SJSA1 (cell line): ENCODE measurements at regions not wholly inside any gene's neighbourhood (a gene's known extent, or its start where the extent isn't known, plus 50 kb on each side); places are given as distances from the start of the nearest gene placed in this dataset.
"Not testable (repeated sequence)": the region's sequence is repeated elsewhere in the genome, so short reads cannot be mapped to it uniquely, and the experiment has no call there.

ENCODE experiments used
- DNase-seq, 2 experiments: peaks; one replicate each; pipeline ENCODE4 v3.0.0-alpha.2; 2015 to 2020; ENCODE audit warnings: low spot score in 2 of 2, low read depth in 1 of 2
- H3K27ac ChIP-seq: fragments of 250-450 bp; sonication (Bioruptor Pico); 2 replicates; pipeline ENCODE4 v1.5.1; 2020; ENCODE audit warnings: mild to moderate bottlenecking, moderate library complexity
- H3K27me3 ChIP-seq: fragments of 250-450 bp; sonication (Bioruptor Pico); replicated peaks from 2 replicates; pipeline ENCODE4 v1.5.1; 2020; ENCODE audit warnings: mild to moderate bottlenecking, moderate library complexity
- H3K36me3 ChIP-seq: fragments of 250-450 bp; sonication (Bioruptor Pico); 2 replicates; pipeline ENCODE4 v1.5.1; 2020; ENCODE audit warnings: mild to moderate bottlenecking
- H3K4me1 ChIP-seq: fragments of 250-450 bp; sonication (Bioruptor Pico); replicated peaks from 2 replicates; pipeline ENCODE4 v1.6.1; 2021; ENCODE audit warnings: mild to moderate bottlenecking
- H3K4me3 ChIP-seq: fragments of 250-450 bp; sonication (Bioruptor Pico); 2 replicates; pipeline ENCODE4 v1.5.1; 2020; ENCODE audit warnings: mild to moderate bottlenecking
- H3K9me3 ChIP-seq: fragments of 250-450 bp; sonication (Bioruptor Pico); replicated peaks from 2 replicates; pipeline ENCODE4 v1.5.1; 2020; ENCODE audit warnings: mild to moderate bottlenecking

DNA sequence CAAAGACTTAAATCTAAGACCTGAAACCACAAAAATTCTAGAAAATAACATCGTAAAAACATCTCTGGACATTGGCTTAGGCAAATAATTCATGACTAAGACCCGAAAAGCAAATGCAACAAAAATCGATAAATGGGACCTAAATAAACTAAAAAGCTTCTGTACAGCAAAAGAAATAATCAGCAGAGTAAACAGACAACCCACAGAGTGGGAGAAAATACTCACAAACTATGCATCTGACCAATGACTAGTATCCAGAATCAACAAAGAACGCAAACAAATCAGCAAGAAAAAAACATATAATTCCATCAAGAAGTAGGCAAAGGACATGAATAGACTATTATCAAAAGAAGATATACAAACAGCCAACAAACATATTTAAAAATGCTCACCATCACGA lies 749.4 kb downstream of the PLOD2 start:
- no peak overlapping the region for H3K4me3 ChIP-seq
- DNase-seq, result no peak
- H3K27ac ChIP-seq, result no peak overlapping the region
- no peaks in the 10 kb centered on the region for H3K27me3 ChIP-seq
- H3K36me3 ChIP-seq, result no peaks in the 10 kb centered on the region
- no peaks in the 10 kb centered on the region for H3K4me1 ChIP-seq
- H3K9me3 ChIP-seq, result no peaks in the 10 kb centered on the region

DNA sequence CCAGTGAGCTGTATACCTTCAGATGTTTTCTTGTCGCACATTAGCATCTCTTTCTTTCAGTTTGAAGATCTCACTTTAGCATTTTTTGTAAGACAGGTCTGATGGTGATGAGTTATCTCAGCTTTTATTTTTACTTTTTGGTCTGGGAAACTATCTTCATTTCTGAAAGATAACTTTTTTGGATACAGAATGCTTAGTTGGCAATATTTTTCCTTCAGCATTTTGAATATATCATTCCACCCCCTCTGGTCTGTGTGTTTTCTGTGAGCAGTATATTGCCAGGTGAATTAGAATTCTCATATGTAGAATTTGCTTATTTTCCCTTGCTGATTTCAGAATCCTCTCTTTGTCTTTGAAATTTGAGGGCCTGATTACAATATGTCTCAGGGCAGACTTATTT lies 743.3 kb downstream of the PLOD2 start:
- H3K4me3 ChIP-seq, result no peak overlapping the region
- no peaks in the 10 kb centered on the region for H3K27me3 ChIP-seq
- H3K27ac ChIP-seq, result no peak overlapping the region
- no peaks in the 10 kb centered on the region for H3K9me3 ChIP-seq
- H3K4me1 ChIP-seq, result no peaks in the 10 kb centered on the region
- H3K36me3 ChIP-seq, result no peaks in the 10 kb centered on the region
- no peak for DNase-seq

- H3K4me3 ChIP-seq, result no peak overlapping the region
- no peaks in the 10 kb centered on the region for H3K4me1 ChIP-seq
- H3K9me3 ChIP-seq, result no peaks in the 10 kb centered on the region
- no peak for DNase-seq
- no peak overlapping the region for H3K27ac ChIP-seq
- no peaks in the 10 kb centered on the region for H3K27me3 ChIP-seq
- H3K36me3 ChIP-seq, result no peaks in the 10 kb centered on the region
These were observed 738.4 kb downstream of the PLOD2 start for GRCh38 chr3:145422556-145422955.

DNA sequence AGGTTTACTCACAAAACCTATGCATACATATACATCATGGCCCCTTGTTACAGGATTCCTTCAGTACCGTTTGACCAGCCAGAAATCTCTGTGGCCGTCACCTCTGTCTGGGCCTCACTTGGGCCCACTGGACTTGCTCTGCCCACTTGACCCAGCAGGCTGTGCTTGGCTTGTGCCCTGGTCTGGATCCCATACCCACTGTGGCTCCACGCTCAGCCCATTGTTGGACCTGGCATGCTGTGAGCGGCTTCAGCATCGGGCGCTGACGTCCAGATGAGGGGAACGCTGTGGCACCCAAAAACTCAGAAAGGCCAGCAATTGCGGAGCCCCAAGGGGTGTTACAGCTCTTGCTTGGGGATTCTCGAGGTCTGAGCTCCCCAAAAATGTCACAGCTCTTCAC lies 733.6 kb downstream of the PLOD2 start:
- no peaks in the 10 kb centered on the region for H3K27me3 ChIP-seq
- H3K4me1 ChIP-seq, result no peaks in the 10 kb centered on the region
- DNase-seq, result no peak
- no peak overlapping the region for H3K27ac ChIP-seq
- no peaks in the 10 kb centered on the region for H3K9me3 ChIP-seq
- H3K4me3 ChIP-seq, result no peak overlapping the region
- H3K36me3 ChIP-seq, result no peaks in the 10 kb centered on the region

- H3K36me3 ChIP-seq, result no peaks in the 10 kb centered on the region
- H3K27me3 ChIP-seq, result no peaks in the 10 kb centered on the region
- no peak overlapping the region for H3K27ac ChIP-seq
- no peak for DNase-seq
- no peaks in the 10 kb centered on the region for H3K4me1 ChIP-seq
- H3K4me3 ChIP-seq, result no peak overlapping the region
- H3K9me3 ChIP-seq, result no peaks in the 10 kb centered on the region
These were observed 731.4 kb downstream of the PLOD2 start for GRCh38 chr3:145429546-145429945.

- Histone ChIP-seq H3K36me3 (no peaks in the 10 kb centered on the region), H3K4me3 (no peak overlapping the region), H3K27ac (no peak overlapping the region), H3K27me3 (no peaks in the 10 kb centered on the region), H3K9me3 (no peaks in the 10 kb centered on the region), H3K4me1 (no peaks in the 10 kb centered on the region)
- no peak for DNase-seq
These were observed 712.5 kb downstream of the PLOD2 start for GRCh38 chr3:145448436-145448835.

DNA sequence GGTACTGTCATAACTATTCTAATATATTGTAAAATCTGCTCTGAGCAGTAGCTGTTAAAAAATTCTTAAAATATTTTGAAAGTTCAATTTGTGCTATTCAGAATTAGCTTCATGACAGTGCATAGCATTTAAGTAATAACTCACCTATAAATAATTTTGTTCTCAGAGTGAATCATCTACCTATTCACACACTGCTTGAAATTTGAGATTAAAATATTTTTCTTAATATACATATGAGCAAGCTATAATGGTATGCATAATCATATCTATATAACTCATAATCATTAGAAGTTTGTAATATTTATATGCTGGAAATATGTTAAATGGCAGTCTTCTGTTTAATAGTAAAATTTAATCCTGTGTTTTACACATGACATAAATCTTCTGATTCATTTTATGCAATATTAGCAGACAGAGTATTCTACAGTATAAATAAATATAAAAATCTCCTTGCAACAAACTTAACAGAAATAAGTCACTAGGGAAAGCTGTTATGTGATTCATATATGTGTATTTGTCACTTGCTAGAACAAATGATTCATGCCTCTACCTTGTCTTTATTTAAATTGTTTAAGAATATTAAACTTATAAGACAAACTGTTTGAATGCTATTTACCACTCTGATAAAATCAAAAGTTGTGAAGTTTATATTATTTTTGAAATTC lies 710.8 kb downstream of the PLOD2 start:
- no peak for DNase-seq
- Histone ChIP-seq H3K9me3 (no peaks in the 10 kb centered on the region), H3K36me3 (no peaks in the 10 kb centered on the region), H3K27ac (no peak overlapping the region), H3K27me3 (no peaks in the 10 kb centered on the region), H3K4me3 (no peak overlapping the region), H3K4me1 (no peaks in the 10 kb centered on the region)

DNA sequence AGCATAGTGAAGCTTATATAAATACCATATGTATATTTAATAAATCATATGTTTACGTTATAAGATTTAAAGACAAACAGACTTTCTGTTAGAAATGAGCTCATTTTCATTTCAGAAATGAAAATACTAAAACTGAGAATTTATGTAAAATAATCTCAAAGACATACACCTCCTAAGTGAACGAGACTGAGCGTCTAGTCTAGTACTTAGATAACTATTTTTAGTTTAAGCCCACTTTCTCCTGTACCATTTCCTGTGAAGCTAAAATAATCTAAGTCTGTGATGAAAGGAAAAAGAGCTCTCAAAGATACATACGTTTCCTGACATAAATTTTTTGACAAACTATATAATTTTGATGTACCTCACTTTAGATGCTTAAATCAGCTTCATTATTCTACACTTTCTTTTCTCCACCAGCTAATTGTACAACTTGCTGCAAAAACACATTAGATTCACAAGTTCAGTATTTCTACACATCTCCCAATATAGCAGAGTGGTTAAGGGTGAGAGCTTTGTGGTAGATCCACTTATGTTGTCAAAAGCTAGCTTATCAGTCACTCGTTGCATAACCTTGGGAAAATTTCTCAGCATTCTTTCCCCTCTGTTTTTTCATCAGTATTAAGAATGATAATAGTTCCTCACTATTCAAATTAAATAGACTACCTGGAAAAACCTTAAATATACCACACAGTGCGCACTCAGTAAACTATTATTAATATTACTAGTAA lies 703.0 kb downstream of the PLOD2 start:
- Histone ChIP-seq H3K9me3 (no peaks in the 10 kb centered on the region), H3K4me3 (no peak overlapping the region), H3K4me1 (no peaks in the 10 kb centered on the region), H3K27me3 (no peaks in the 10 kb centered on the region), H3K36me3 (no peaks in the 10 kb centered on the region), H3K27ac (no peak overlapping the region)
- DNase-seq, result no peak

DNA sequence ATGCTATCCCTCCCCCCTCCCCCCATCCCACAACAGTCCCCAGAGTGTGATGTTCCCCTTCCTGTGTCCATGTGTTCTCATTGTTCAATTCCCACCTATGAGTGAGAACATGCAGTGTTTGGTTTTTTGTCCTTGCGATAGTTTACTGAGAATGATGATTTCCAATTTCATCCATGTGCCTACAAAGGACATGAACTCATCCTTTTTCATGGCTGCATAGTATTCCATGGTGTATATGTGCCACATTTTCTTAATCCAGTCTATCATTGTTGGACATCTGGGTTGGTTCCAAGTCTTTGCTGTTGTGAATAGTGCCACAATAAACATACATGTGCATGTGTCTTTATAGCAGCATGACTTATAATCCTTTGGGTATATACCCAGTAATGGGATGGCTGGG lies 701.3 kb downstream of the PLOD2 start:
- not testable (repeated sequence) for H3K27me3 ChIP-seq, H3K36me3 ChIP-seq, H3K4me3 ChIP-seq, H3K4me1 ChIP-seq, DNase-seq, H3K27ac ChIP-seq, H3K9me3 ChIP-seq

DNA sequence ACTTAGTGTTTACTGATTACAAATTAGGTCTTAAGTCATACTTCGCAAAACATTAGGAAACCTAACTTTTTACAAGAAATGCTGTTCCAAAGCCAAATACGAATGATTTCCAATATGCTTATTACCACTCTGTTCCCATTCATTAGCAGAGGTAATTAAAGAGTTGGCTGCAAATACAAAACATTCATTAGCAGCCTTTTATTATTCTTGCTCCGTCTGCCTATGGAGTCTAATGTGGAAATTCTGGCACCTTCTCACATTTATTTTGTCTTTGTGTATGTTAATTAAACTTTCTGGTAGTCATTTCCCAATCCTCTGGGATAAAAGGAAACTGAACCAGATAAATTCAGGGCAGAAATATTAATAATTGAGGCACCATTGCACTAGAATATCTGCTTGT lies 689.0 kb downstream of the PLOD2 start:
- Histone ChIP-seq H3K4me1 (no peaks in the 10 kb centered on the region), H3K27ac (no peak overlapping the region), H3K9me3 (no peaks in the 10 kb centered on the region), H3K27me3 (no peaks in the 10 kb centered on the region), H3K4me3 (no peak overlapping the region), H3K36me3 (no peaks in the 10 kb centered on the region)
- no peak for DNase-seq

DNA sequence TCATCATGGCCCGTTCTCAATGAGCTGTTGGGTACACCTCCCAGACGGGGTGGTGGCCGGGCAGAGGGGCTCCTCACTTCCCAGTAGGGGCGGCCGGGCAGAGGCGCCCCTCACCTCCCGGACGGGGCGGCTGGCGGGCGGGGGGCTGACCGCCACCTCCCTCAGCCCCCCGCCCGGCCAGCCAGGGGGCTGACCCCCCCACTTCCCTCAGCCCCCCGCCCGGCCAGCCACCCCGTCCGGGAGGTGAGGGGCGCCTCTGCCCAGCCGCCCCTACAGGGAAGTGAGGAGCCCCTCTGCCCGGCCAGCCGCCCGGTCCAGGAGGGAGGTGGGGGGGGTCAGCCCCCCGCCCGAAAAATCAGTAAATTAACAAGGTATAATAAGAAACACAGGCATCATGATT lies 678.2 kb downstream of the PLOD2 start:
- H3K36me3 ChIP-seq, DNase-seq, H3K27me3 ChIP-seq, H3K27ac ChIP-seq, H3K9me3 ChIP-seq, H3K4me3 ChIP-seq, H3K4me1 ChIP-seq: not testable (repeated sequence)

DNA sequence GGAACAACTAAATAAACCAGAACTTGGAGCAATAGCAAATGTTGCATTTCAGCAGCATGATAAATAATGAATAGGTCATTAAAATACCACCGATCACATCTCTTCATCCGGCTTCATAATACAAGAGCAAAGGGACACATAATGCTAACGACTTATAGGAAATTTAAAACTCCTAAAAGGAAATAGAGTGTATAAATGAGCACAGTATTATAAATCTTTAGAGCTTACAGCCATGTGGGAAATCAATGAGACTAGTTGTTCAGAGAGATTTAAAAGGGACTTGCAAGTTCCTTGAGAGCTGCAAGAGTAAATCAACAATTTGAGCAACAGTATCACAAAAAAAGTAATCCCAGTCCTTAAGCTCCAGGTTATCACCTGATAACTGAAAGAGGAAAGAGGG lies 677.0 kb downstream of the PLOD2 start:
- DNase-seq, result no peak
- H3K4me3 ChIP-seq, result no peak overlapping the region
- H3K4me1 ChIP-seq, result no peaks in the 10 kb centered on the region
- H3K36me3 ChIP-seq, result no peaks in the 10 kb centered on the region
- H3K9me3 ChIP-seq, result no peaks in the 10 kb centered on the region
- H3K27me3 ChIP-seq, result no peaks in the 10 kb centered on the region
- no peak overlapping the region for H3K27ac ChIP-seq

DNA sequence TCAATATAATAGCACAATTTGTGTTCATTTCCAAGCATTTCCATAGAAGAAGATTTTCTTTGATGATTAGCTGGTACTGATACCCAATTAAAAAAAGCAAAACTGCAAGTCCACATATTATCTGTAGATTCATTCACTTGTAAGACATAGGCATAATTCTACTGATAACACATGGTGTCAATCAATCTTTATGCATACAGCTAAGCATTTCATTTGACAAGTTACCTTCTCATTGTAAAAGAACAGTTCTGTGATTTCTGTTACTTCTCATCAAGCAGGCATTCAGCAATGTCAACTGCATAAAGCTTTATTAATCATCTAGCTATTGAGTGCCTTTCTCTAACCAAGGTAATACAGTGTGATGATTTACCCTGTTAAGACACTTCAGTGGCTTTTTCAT lies 672.0 kb downstream of the PLOD2 start:
- H3K4me3 ChIP-seq, result no peak overlapping the region
- no peaks in the 10 kb centered on the region for H3K9me3 ChIP-seq
- H3K27me3 ChIP-seq, result no peaks in the 10 kb centered on the region
- H3K27ac ChIP-seq, result no peak overlapping the region
- no peaks in the 10 kb centered on the region for H3K4me1 ChIP-seq
- DNase-seq, result no peak
- no peaks in the 10 kb centered on the region for H3K36me3 ChIP-seq

DNA sequence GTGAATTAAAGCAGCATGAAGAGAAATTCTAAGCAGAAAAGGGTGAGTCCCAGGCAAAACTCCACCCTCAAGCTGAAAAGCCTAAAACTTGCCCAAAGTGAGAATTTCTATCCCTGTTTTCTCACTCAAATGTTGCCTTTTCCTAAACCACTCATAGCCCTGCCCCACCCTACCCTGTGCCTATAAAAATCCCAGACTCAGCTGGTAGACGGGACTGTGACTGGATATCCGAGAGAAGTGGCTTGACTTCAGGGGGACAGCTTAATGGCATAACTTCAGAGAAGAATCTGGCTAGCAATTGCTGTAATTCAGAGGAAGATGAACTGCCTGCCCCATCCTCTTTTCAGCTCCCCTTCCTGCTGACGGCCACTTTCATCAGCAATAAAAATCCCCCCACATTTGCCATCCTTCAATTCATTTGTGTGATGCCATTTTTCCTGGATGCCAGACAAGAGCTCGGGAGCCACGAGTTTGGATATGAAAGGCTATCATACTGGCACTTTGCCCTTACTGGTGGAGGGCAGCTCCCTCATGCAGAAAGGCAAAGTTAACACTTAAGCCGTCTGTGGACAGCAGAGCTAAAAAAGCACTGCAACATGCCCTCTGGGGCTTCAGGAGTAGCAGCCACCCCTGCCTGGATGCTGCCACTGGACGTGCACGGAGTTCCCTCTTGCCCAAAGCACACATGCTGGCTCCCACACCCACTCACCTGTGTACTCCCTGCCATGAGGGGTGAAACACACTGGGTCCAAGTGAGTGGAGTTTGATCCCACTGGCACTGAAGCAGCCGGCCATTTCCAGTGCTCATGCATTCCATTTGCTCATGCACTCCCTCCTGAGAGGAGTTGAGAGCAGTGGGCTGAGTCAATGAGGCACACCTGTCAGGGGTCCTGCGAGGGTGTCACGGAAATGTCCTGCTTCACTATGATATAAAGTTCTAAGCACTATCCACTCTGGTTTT lies 670.6 kb downstream of the PLOD2 start:
- H3K36me3 ChIP-seq, result no peaks in the 10 kb centered on the region
- no peak overlapping the region for H3K27ac ChIP-seq
- no peaks in the 10 kb centered on the region for H3K27me3 ChIP-seq
- no peak overlapping the region for H3K4me3 ChIP-seq
- no peaks in the 10 kb centered on the region for H3K4me1 ChIP-seq
- H3K9me3 ChIP-seq, result no peaks in the 10 kb centered on the region
- no peak for DNase-seq
